ENCODE measurements at regions not wholly inside any gene's neighbourhood (a gene's known extent, or its start where the extent isn't known, plus 50 kb on each side); places are given as distances from the start of the nearest gene placed in this dataset.
"Not testable (repeated sequence)": the region's sequence is repeated elsewhere in the genome, so short reads cannot be mapped to it uniquely, and the experiment has no call there.

DNA sequence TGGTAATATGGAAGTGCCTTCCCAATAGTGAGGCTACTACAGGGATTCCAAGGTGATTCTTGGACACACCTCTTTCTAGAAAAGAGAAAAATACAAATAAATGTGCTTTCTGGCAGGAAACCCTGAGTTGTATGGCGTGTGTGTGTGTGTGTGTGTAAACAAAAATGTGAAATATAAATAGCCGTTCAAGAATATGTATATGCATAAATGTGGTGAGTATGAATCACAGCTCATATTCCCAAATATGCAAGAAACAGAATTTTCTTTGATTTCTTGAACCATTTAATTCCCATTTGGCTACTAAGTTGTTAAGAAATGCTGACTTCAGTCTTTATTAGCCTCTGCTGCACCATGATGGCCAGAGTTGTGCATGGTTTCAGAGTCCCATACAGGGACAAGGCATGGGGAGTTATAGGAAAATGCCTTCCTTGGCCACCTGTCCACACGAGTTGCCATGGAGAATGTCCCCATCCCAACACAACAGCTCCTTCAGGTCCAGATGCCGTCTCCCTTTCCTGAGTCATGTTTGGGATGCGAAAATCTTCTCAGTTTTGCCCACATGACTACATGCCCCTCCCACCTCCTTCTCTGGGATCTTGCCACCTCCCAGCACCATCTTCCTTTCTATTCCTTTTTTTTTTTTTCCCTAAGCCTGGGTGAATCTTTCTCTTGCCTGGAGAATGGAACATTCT, 312.4 kb upstream of the ECI2 start:
- no peak for DNase-seq

DNA sequence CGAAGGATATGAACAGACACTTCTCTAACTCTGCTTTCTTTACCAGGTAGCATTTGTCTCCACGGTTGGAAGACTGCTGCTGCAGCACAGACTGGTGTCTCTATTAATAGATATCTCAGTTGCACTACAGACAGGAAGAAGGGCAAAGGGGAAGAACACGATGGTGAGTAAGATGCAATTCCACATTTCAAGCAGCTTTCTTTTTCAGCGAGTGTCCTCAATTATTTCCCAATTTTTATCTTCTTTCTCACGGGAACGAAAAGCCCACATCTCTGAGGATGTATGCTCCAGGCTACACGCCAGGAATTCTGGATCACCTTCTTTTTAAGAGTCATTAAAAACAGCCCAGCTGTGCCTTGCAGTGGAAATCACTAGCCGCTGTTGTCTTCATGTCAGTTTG, 311.6 kb upstream of the ECI2 start:
- peak; percentile 13 for DNase-seq

DNA sequence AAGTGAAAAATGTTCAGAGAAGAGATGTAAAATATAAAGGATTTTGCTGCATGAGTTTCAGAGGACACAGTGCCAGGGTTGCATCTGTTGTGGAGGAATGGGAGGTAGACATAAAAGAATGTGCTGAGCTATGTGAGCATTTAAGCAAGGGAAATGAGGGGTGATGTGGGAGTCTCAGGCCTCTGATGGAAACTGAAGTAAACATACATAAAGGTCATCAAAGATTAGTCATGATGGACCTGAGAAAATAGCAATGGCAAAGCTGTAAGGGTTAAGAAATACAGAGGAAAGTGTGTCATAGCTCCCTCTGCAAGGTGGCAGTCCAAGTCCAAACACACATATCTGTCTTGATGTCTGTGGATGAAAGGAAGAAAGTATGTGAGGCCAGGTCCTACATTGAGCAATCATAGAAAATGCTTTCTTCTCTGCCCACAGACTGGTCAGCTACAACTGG, 306.6 kb upstream of the ECI2 start:
- DNase-seq, result no peak

DNA sequence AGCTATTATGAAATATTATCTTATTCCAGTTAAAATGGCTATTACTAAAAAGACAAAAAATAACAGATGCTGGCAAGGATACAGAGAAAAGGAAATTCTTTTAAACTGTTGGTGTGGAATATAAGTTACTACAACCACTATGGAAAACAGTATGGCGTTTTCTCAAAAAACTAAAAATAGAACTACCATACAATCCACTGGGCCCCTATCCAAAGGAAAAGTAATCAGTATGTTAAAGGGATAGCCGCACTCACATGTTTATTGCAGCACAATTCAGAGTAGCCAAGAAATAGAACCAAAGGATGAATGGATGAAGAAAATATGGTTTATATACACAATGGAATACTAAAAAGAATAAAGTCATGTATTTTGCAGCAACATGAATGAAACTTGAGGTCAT, 303.8 kb upstream of the ECI2 start:
- no peak for DNase-seq

DNA sequence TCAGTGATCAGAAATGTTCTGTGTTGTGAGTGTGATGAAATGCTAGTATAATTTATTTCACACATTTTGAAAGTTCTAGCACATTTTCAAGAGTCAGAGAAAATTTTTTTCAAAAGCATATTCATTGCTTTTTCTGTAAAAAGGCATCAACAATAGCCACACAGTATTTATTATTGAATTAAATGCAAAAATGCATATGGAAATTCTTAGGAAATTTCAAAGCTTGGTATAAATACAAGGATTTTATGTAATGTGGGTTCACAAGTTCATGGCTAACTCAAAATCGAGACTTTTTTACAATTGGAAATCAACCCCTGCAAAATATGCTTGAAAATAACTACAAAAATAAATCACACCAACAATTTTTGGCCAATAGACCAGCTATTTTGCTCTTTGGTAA, 302.0 kb upstream of the ECI2 start:
- no peak for DNase-seq

DNA sequence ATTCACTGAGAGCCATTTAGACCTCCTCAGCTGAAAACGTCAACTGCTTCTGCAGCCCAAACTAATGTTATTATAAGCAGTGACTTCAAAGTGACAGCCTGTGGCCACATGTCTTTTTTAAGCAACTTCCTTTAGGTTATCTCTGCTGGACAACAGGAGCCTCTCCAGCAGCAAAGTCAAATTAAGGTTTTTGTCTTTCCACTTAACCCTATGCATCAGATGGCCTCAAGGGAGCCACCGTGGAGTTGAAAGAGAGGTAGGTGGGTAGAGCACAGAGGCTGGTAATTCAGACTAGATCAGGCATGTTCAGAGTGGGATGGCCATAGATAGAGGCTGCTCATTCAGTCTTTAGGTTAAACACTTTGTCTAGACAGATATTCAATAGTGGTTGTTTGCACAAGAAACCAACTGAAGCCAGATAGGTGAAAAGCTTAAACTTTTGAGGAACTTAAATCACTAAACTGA, 300.6 kb upstream of the ECI2 start:
- DNase-seq, result no peak

DNA sequence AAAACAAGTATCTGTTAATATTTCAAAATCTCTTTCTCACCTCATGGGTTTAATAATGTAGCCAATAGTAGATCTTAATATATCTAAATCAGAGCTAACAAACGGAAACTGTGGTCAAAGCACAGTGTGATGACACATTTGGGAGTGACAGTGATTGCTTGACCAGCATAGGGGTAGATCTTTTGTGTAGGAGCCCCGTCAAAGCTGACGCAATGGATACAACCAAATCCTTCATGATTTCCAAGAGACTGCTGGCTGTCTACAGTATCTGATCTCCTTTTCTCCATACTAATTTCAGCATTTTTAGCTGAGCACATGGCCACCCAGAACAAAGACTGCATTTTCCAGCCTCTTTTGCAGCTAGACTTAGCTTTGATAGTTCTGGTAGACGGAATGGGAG, 299.3 kb upstream of the ECI2 start:
- DNase-seq, result no peak

DNA sequence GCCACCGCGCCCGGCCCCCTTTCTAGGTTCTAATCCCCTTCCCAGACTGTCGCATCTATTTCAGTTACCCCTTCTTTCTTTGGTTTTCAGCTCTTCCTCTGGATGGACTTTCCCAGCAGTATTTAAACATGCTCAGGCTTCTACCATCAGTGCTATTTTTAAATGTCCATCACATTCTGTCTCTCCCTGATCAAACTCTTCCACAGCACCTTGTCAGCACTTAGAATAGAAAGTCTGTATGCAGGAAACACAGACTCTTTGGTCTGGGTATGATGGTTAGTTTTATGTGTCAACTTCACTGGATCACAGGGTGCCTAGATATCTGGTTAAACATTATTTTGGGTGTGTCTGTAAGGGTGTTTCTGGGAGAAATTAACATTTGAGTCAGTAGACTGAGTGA, 297.8 kb upstream of the ECI2 start:
- DNase-seq, result no peak

DNA sequence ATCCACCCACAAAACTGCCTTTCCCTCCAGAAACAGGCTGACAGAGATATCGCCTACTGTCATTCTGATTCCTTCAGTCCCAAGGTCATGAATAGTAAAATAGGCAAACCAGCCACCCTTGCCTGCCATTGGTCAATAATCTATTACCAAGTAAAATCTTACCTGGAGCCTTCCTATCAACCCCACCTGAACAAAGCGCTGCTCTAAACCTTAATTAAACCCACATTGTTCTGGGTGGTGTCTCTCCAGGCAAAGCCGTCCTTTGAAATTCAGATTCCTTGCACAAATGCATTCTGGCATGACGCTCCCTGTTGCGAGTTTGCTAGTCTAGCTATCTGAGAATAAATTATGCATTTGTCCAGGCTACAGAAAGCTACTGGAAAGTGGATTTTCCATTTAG, 291.6 kb upstream of the ECI2 start:
- no peak for DNase-seq

DNA sequence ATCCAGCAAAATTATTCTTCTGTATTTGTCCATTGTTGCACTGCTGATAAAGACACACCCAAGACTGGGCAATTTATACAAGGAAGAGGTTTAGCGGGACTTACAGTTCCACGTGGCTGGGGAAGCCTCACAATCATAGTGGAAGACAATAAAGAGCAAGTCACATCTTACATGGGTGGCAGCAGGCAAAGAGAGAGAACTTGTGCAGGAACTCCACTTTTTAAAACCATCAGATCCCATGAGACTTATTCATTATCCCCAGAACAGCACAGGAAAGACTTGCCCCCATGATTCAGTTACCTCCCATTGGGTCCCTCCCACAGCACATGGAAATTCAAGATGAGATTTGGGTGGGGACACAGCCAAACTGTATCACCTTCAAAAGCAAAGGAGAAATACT, 286.5 kb upstream of the ECI2 start:
- DNase-seq, result no peak

DNA sequence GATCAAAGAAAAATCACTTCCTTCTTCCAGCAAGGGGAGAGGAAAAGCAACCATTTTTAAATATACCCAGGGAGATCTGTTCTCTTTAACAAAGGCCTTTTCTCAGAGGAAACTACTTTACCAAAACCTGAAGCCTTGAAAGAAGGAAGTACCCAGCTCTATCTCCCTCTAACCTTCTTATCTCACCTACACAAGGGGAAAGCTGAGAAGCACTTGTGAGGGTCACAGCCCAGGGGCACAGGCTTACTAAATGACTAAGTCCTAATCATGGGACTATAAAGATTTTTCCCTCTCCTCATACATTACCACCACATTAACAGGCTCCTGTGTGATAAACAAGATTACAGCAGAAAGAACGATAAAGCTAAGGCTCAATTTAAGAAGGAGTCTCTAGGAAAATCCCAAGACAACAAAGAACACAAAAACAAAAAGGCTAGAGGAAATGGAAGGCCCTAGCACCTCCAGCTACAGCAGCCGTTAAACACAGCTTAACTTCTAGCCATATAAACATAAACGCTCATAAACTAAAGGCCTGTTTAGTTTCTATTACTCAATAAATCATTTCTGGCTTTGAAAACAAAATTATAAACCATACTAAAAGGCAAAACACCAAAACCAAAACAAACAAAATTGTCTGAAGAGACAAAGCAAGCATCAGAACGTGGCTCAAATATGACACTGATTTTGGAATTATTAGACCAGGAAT, 284.9 kb upstream of the ECI2 start:
- DNase-seq, result no peak

DNA sequence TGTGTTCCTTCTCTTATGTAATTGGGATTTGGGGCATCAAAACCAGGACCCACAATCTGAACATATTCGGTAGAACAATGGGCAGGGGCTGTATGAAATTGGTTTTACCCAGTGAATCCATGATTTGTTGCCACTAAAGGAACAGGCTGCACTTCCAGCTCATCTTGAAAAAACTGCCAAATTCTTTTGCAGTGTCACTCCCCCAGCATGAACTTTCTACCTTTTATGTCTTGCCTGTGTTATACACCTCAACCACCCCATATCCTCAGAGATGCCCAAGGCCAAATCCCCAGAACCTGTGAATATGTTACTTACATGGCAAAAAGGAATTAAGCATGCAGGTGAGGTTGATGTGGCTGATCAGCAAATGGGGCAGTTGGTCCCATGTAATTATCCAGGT, 280.2 kb upstream of the ECI2 start:
- DNase-seq, result no peak

DNA sequence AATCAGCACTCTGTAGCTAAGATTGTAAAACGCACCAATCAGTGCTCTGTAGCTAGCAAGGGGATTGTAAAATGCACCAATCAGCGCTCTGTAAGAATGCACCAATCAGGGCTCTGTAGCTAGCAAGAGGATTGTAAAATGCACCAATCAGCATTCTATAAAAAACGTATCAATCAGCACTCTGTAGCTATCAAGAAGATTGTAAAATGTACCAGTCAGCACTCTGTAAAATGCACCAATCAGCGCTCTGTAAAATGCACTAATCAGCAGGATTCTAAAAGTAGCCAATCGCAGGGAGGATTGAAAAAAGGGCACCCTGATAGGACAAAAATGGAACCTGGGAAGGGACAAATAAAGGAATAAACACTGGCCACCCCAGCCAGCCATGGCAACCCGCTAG, 278.7 kb upstream of the ECI2 start:
- DNase-seq, result not testable (repeated sequence)

DNA sequence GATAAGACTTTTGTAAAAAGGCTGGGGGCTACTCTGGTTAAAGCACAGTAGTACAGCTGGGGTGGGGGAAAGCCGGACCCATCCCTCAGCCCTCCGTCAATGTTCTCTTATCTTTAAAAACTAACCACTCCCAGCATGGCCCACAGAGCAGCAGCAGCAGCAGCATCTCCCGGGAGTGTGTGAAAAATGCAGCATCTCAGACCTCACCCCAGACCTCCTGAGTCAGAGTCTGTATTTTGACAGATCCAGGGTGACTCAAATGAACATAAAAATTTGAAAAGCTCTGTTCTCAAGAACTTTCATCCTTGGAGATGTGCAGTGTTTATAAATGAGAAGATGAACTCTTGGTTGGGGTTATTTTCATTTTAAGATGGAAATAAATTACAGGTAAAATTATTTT, 277.7 kb upstream of the ECI2 start:
- DNase-seq, result no peak

DNA sequence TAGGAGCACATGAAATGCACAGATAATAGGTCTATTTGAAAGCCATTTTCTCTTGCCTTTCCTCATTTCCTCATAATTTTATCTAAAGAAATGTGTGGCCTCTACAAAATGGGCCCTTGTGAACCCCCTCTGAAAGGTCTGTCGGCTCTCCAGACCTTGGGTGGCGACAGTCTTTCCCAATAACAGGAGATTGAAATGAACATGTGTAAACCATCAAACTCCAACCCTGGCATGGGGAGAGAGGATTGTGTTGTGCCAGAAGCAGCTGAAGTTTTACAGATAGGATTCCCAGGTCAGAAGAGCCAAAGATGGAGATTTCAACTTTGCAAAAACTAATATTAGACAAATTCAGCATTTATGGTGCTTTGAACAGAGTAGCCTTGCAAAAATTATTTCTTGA, 277.1 kb upstream of the ECI2 start:
- no peak for DNase-seq

DNA sequence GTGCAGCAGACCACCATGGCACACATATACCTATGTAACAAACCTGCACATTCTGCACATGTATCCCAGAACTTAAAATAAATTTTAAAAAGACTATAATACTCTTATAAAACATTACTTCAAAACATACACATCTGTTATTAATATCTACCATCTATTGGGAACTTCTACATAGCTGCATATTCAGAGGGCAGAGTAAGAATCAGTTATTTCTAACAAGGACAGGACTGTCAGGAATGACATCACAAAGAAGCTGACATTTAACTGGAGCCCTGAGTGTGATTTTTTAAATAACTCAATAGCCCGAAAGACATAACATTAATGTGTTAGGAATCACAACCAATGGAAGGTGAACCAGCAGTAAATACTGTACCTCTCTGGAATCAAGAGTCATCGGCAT, 276.7 kb upstream of the ECI2 start:
- DNase-seq, result no peak

DNA sequence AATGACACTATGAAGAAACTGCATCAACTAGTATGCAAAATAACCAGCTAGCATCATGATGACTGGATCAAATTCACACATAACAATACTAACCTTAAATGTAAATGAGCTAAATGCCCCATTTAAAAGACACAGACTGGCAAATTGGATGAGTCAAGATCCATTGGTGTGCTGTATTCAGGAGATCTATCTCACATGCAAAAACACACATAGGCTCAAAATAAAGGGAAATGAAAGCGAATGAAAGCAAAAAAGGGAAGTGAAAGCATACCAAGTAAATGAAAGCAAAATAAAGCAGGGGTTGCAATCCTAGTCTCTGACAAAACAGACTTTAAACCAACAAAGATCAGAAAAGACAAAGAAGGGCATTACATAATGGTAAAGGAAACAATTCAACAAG, 272.3 kb upstream of the ECI2 start:
- not testable (repeated sequence) for DNase-seq

DNA sequence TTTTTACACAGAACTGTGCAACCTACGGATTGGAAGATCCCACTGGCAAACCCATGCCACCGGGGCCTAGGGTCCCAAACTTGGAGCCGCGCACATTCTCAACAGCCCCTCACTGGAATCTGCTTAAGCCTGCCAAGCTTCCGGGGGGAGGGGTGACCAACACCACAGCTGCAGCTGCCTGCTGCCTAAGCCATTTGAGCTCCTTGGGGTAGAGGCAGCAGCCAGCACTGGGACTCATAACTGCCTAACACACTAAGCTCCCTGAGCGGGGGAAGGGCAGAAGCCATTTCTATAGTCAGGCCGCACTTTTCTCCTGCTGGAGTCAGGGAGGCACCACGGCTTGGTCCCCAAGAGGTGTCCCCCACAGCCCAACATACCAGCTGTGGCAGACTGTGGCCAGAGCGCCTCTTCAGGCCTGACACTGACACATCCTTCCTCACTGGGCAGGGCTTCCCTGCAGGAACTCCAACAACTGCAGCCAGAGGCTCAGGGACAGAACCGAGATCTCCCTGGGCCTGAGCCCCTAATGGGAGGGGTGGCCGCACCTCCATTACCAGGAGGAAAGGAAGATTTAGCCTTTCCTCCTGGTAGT, 270.3 kb upstream of the ECI2 start:
- DNase-seq, result no peak

DNA sequence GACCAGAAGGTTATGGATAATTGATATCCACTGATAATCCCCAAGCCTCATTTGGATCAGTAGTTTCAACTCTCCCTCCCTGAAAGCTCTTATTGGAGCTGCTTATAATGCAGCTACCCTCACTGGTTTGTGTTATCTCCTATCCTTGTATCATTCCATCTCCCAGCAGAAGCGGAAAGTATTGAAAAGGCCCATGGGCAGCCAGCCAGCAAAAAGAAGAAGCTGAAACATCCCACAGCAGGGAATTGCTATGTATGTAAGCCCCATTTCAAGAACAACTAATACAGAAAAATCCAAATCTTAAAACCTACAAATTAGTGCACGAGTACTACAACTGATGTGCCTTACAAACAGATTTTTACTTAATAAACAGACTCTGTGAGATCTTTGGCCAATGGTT, 269.0 kb upstream of the ECI2 start:
- no peak for DNase-seq

DNA sequence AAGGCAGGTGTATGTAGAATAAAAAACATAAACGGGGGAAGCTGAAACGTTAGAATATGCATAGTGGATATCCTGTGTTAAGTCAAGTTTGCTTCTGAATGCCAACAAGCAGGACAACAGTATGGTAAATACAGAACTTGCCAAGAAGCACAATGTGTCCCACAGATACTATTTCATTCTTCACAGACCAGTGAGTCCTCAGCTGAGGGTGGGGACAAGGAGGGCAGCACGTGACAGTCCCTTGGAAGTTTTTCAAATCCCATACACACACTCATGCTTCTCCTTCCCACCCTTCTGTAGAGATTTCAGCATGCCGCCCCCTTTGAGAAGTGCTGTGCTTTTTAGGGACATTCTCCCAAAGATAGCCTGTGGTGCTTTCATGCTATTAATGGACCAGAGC, 268.5 kb upstream of the ECI2 start:
- no peak for DNase-seq

DNA sequence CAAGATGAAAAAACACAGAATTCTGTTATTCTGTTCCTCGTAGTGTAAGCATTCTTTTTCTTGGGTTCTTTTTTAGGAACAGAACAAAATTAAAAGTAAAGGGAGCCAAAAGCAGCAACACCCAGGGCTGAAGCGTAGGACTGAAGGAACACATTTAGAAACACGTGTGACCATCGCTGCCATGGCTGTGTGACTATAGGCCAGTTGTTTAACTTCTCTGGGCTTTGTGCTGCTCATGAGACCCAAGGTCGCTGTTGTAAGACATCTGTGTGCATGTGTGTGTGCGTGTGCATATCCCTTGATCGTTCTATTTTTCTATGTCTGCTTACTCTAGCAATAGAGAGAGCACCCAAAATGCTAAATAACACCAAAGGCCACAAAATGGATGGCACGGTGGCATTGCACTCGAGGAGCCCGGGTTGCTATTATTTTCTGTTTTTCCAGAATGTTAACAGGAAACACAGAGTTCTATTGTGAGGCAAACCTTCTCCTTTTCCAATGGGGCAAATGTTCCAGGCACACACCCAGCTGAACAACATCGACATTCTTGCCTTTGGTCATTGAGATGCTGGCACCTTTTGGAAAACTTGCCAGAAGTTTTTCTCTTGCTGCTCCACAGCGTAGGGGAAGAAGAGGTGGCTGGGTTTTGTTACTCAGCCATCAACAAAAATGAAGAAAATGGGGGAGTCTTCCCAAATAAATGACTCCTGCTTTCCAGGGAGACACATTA, 267.8 kb upstream of the ECI2 start:
- no peak for DNase-seq

DNA sequence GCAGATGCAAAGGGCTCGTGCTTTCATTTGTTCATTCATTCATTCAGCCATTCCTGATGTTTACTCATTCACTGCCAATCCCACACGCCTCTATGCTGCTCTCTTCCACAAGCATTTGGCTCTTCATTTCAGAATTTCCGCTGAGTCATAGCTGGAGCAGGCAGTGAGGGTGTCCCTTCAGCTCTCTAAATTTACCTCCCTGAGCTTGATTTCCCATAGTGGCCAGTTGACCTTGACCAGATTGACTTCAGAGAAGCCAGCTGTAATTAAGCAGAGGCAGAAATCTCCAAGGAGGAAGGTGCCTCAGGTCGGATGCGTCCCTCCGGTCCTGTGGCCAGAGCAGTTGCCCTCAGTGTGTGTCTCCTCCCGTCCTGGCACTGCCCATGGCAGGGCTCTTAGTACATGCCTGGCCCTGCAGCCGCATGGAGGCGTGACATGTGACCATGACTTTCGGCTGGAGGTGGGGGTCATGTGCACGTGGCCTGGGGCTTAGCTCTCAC, 267.2 kb upstream of the ECI2 start:
- DNase-seq, result no peak

Data from GDM1 (cell line).